Caco-2 (cell line): ENCODE measurements at regions not wholly inside any gene's neighbourhood (a gene's known extent, or its start where the extent isn't known, plus 50 kb on each side); places are given as distances from the start of the nearest gene placed in this dataset.

Experiments used
- BruUV-seq: library from RNA; stranded (reverse); fragments of 400-500 nt; replicated peaks from 2 replicates; lab custom pipeline; 2021; lab: Mats Ljungman, UMichigan
- CTCF ChIA-PET: fragments of 300-600 bp; sonication (Branson Sonifier 250); formaldehyde crosslinking; loops from one replicate; lab custom pipeline; 2022; ENCODE audit warnings: antibody characterized with exemption; lab: Charles Lee
- POLR2A ChIA-PET: fragments of 300-600 bp; sonication (Branson Sonifier 250); formaldehyde crosslinking; loops from one replicate; lab custom pipeline; 2022; ENCODE audit warnings: antibody characterized with exemption; lab: Charles Lee
- DNase-seq, 2 experiments: peaks; one replicate each; pipeline versions ENCODE4 v3.0.0 to v3.0.0-alpha.2; 2020 to 2022
- H3K27me3 ChIP-seq: replicated peaks from 2 replicates; pipeline ENCODE4 v1.6.0; 2011; ENCODE audit warnings: low read length; ENCODE audit not compliant: control insufficient read depth, insufficient read depth
- H3K36me3 ChIP-seq: 2 replicates; pipeline ENCODE4 v1.5.1; 2011; ENCODE audit warnings: low read length; ENCODE audit not compliant: control insufficient read depth, insufficient read depth
- H3K4me1 ChIP-seq: fragments of 250-450 bp; sonication (Bioruptor Pico); 2 replicates; pipeline ENCODE4 v1.5.1; 2020; ENCODE audit warnings: mild to moderate bottlenecking
- H3K4me3 ChIP-seq: 2 replicates; pipeline ENCODE4 v1.5.1; 2011; ENCODE audit warnings: low read depth, mild to moderate bottlenecking, control low read depth, low read length
- H3K9me3 ChIP-seq: fragments of 250-450 bp; sonication (Bioruptor Pico); 2 replicates; pipeline ENCODE4 v1.5.1; 2020; ENCODE audit warnings: mild to moderate bottlenecking, moderate library complexity
- H3K27ac Mint-ChIP-seq: one replicate; pipeline ENCODE4 v1.8.0; 2022; ENCODE audit warnings: mixed read lengths; ENCODE audit not compliant: unreplicated experiment
- H3K27me3 Mint-ChIP-seq: one replicate; pipeline ENCODE4 v1.8.0; 2022; ENCODE audit warnings: mixed read lengths; ENCODE audit not compliant: insufficient read depth, unreplicated experiment
- H3K36me3 Mint-ChIP-seq: one replicate; pipeline ENCODE4 v1.8.0; 2022; ENCODE audit warnings: mild to moderate bottlenecking, mixed read lengths; ENCODE audit not compliant: insufficient read depth, unreplicated experiment
- H3K4me1 Mint-ChIP-seq: one replicate; pipeline ENCODE4 v1.8.0; 2022; ENCODE audit warnings: low read depth, mixed read lengths; ENCODE audit not compliant: unreplicated experiment
- H3K4me3 Mint-ChIP-seq: one replicate; pipeline ENCODE4 v1.8.0; 2022; ENCODE audit warnings: mild to moderate bottlenecking, moderate library complexity, mixed read lengths; ENCODE audit not compliant: unreplicated experiment
- H3K9me3 Mint-ChIP-seq: one replicate; pipeline ENCODE4 v1.8.0; 2022; ENCODE audit warnings: mixed read lengths; ENCODE audit not compliant: unreplicated experiment
- CTCF ChIP-seq, 2 experiments: fragments of 200-600 bp in 1 of 2; IDR thresholded peaks; 1 replicate in 1 of 2; 2 replicates in 1 of 2; pipeline versions ENCODE4 v1.5.1 to v1.8.0; 2011 to 2022; ENCODE audit warnings: antibody characterized with exemption in 1 of 2, control low read depth in 1 of 2, inconsistent platforms in 1 of 2, low read depth in 1 of 2, low read length in 1 of 2, mild to moderate bottlenecking in 1 of 2, moderate library complexity in 1 of 2; ENCODE audit not compliant: insufficient read depth in 1 of 2, severe bottlenecking in 1 of 2, unreplicated experiment in 1 of 2
- intact Hi-C: fragments of 100-400 bp; cut with micrococcal nuclease; formaldehyde crosslinking; loops from one replicate; pipeline ENCODE4 v1.10.0; 2022; ENCODE audit not compliant: unreplicated experiment

- Mint-ChIP-seq H3K36me3 (no peaks in the 10 kb centered on the region), H3K9me3 (no peaks in the 10 kb centered on the region), H3K27me3 (no peaks in the 10 kb centered on the region), H3K4me1 (no peaks in the 10 kb centered on the region), H3K27ac (no peak overlapping the region), H3K4me3 (no peak overlapping the region)
- Histone ChIP-seq H3K4me1 (no peaks in the 10 kb centered on the region), H3K9me3 (no peaks in the 10 kb centered on the region), H3K4me3 (no peak overlapping the region), H3K36me3 (no peaks in the 10 kb centered on the region), H3K27me3 (no peaks in the 10 kb centered on the region)
- intact Hi-C loops = no loop called here
- TF ChIP-seq CTCF (IDR thresholded peaks at IDR 0.05; ENCODE audit: insufficient read depth in 1 of 2, low read depth in 1 of 2, low read length in 1 of 2, severe bottlenecking in 1 of 2, unreplicated experiment in 1 of 2) = no peak
- BruUV-seq = no TSS peak
- POLR2A ChIA-PET = no interaction called here
- DNase-seq = no peak
- CTCF ChIA-PET = no interaction called here
Observed at GRCh38 chr3:166462891-166463470, 625.8 kb upstream of the BCHE start.

GRCh38 chr3:166461626-166462025, 624.4 kb upstream of the BCHE start:
- intact Hi-C loops = no loop called here
- Mint-ChIP-seq H3K4me3 (no peak overlapping the region), H3K27ac (no peak overlapping the region), H3K27me3 (no peaks in the 10 kb centered on the region), H3K36me3 (no peaks in the 10 kb centered on the region), H3K9me3 (peaks cover 13% of the 10 kb centered on the region), H3K4me1 (peaks cover 3% of the 10 kb centered on the region)
- H3K9me3 ChIP-seq = no peaks in the 10 kb centered on the region; the same call in 1 of the 2 replicates
- POLR2A ChIA-PET = no interaction called here
- no peak for TF ChIP-seq CTCF (IDR thresholded peaks at IDR 0.05; ENCODE audit: insufficient read depth in 1 of 2, low read depth in 1 of 2, low read length in 1 of 2, severe bottlenecking in 1 of 2, unreplicated experiment in 1 of 2)
- H3K36me3 ChIP-seq = no peaks in the 10 kb centered on the region
- no peaks in the 10 kb centered on the region for H3K4me1 ChIP-seq
- no peaks in the 10 kb centered on the region for H3K27me3 ChIP-seq
- no peak overlapping the region for H3K4me3 ChIP-seq
- no peak for DNase-seq
- CTCF ChIA-PET = no interaction called here
- no TSS peak for BruUV-seq

GRCh38 chr3:166457382-166457781, 620.2 kb upstream of the BCHE start:
- H3K4me3 ChIP-seq = no peak overlapping the region
- no peaks in the 10 kb centered on the region for H3K36me3 ChIP-seq
- Mint-ChIP-seq H3K36me3 (no peaks in the 10 kb centered on the region), H3K4me3 (no peak overlapping the region), H3K9me3 (peaks cover 29% of the 10 kb centered on the region), H3K27me3 (no peaks in the 10 kb centered on the region), H3K4me1 (peaks cover 15% of the 10 kb centered on the region), H3K27ac (no peak overlapping the region)
- POLR2A ChIA-PET = no interaction called here
- no peak for DNase-seq
- H3K4me1 ChIP-seq = peaks cover 31% of the 10 kb centered on the region
- BruUV-seq = no TSS peak
- TF ChIP-seq CTCF (IDR thresholded peaks at IDR 0.05; ENCODE audit: insufficient read depth in 1 of 2, low read depth in 1 of 2, low read length in 1 of 2, severe bottlenecking in 1 of 2, unreplicated experiment in 1 of 2) = no peak
- intact Hi-C loops = no loop called here
- H3K9me3 ChIP-seq = no peaks in the 10 kb centered on the region; the same call in 1 of the 2 replicates
- CTCF ChIA-PET = no interaction called here
- H3K27me3 ChIP-seq = no peaks in the 10 kb centered on the region
